GM18507 (cell line): ENCODE measurements at regions not wholly inside any gene's neighbourhood (a gene's known extent, or its start where the extent isn't known, plus 50 kb on each side); places are given as distances from the start of the nearest gene placed in this dataset.

Experiments
- DNase-seq: peaks from one replicate; pipeline ENCODE4 v3.0.0; 2011; ENCODE audit warnings: low read depth; ENCODE audit not compliant: insufficient read length; ENCODE audit errors: extremely low spot score
- FAIRE-seq: peaks from 2 replicates; lab custom pipeline; 2011; peaks lifted over from hg19 to GRCh38; lab: Jason Lieb, UNC

DNA sequence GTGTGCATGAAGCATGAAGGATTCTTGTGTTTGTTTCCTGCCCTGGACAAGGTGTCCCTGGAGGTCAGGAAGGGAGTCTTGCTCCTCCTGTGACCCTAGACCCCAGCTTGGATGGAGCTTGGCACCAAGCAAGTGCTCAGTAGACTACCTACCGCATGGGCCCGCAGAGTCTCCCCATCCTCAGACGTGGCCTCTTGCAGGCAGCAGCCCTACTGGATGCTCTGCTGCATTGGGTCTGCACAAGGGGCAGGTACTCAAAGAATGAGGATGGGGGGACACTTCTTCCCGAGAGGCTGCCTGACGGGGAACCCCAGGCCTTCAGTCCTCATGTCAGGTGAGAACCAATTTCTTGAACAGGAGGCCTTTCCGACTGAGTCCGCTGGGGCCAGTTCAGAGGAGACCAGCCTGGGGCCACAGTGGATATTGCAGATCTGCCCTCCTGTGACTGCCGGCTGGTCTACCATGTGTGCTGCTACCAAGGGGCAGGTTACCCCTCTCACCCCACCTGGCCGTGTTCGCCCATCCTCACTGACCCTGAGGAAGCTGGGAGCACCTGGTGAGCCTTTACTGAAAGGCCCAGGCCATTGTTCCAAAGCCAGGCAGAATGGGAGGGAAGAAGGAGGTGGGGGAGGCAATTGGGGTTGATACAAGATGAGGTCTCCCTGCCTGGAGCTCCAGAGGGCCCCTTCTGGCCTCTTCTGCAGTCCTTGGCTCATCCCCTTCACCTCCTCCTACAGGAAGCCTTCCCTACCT is 206.3 kb downstream of the RAB11FIP4 start:
- DNase-seq: no peak
- no peak for FAIRE-seq

DNA sequence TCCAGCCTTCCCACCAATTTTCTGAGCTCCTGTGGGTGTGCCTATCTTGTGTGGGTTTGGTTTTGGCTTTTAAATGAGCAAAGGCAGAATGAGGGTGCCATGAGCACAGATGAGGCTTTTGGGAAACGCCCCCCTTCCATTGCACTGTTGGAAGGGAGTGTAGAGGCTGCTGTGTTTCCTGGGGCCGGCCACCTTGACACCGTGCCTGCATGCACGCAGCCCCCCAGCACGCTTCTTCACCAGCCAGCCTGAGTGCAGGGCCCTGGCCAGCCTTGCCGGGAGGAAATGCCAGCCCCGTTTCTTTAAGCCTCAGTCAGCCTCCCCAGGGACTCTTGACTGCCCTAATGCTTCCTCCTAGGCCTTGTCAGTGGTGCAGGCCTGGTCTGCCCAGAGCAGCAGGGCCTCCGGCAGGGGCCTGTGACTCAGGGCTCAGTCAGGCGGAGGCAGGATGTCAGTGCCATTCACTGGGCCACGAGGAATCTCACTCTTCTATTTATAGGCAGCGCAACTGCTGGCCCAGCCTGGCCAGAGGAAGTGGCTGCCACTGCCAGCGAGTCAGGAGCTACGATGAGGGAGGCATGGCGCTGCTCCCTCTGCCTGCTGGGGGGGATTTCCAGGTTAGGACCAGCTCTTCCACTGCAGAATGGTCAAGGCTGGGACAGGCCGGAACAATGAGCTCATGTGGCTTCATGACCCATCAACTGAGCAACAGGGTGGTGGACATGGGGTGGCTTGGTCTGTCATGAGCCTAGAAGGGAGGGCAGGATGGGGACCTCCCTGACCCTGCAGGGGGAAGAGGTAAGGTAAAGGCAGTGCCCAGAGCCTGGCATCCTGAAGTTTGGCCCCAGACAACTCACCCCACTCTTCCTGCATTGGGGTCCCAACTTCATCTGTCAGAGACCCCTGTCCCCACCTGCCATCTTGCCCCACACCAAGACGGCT is 205.2 kb downstream of the RAB11FIP4 start:
- DNase-seq: peak; percentile 62
- peak; percentile 76 for FAIRE-seq

DNA sequence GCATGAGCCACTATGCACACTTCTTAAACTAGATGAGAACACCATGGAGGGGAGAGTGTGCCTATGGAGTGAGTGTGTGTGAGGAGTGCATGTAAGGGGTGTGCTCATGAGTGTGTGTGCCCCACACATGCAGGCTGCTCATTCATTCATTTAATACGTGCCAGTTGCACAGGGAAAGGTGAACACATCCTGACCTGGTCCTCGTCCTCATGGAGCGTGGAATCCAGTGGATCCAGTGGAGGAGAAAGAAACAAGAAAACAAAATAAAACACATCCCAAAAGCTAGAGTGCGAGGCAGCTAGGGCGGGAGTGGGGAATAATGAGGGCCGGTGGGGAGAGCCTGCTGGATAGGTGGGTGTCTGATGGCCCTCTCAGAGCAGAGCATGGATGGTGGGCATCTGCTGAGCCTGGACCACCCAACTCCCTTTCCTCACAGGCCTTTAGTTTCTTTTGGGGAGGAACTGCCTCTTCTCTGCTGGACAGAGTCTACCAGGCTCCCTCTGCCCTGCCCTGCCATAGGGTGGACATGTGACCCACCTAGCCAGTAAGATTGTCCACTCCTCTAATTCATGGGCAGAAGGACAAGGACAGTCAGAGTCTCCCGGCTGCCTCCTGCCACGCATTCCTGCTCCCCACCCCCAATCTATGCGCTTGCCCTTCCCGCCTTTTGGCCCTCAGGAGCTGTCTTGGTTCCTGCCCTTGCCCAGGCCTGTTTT is 204.3 kb downstream of the RAB11FIP4 start:
- no peak for DNase-seq
- FAIRE-seq: no peak

DNA sequence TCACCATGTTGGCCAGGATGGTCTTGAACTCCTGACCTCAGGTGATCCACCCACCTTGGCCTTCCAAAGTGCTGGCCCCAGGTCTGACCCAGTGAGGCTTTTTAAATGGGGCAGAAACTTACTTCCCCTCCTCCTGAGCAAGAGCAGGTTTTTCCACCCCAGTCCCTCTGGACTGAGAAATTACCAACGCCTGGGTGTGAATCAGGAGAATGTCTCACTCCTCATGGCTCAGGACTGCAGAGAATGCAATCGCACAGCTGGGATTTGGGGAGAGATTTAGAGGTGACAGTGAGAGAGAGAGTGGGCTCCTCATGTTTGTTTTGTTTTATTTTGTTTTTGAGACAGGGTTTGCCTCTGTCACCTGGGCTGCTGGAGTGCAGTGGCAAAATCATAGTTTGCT is 203.6 kb downstream of the RAB11FIP4 start:
- no peak for FAIRE-seq

DNA sequence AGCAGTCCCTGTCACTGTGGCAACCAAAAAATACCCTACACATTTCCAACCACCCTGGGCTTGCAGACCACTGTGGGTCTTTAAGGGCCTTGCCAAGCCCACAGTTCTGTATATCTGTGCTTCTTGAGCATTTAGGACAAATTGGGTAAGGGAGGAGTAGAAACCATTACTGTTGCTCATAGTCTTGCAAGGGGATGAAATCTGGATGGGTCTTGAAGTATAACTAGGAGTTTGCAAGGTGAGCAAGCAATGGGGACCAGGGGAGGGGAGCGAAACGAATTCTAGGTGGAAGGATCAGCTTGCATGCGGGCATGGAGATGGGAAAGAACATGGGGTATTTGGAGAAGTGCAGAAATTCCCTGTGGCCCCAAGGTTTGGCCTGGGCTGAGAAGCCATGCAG is 202.9 kb downstream of the RAB11FIP4 start:
- no peak for FAIRE-seq
- DNase-seq: no peak

More for the DNA sequence above, 203.6 kb downstream of the RAB11FIP4 start:
- no peak for DNase-seq

DNA sequence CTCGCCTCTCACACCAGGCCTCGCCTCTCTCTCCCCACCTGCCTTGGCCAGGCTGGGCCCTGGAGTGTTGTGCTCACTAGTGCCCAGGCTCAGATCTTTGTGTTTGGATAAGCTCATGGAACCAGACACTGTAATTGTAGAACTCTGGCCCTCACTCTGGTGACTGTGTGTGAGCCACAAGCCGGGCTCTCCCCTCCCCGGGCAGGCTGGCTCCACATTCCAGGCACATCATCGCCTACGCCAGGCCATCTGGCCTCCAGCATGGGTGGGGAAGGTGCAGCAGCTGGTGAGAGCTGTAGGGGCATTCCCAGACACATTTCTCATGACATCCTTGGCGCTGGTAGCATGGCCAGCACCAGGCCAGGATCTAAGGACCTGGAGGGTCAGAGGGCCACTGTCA is 202.3 kb downstream of the RAB11FIP4 start:
- FAIRE-seq: no peak
- DNase-seq: no peak

DNA sequence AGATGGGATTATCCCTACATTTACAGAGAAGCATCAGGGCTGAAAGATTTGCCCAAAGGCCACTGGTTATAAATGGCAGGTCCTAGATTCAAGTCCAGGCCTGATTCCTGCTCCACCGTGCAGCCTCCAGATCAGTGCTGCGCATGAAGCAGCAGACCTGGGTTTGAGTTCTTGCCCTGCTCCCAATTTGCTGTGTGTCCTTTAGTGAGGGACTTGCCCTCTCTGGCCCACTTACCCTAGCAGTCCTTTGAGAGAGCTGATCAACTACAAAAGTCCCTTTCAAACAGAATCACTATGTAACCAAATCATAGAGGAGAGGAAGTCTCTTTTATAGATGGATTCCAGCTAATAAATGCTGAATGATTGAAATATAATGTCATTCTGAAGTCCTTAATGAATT is 200.4 kb downstream of the RAB11FIP4 start:
- FAIRE-seq: no peak
- no peak for DNase-seq

DNA sequence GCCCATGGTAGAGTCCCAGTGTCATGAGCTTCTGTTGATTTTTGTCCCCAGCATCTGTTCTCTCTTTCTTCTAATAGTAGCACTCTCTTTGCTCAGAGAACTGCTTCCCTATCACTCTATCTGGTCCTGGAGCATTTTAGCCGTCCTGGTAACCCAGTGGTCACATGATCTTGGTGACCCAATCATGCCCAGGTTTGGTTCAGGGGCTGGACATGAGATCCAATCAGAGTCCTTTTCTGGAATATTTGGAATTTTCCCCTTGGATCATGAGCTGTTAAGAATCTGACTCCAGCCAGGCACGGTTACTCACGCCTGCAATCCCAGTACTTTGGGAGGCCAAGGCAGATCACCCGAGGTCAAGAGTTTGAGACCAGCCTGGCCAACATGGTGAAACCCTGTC is 197.0 kb downstream of the RAB11FIP4 start:
- FAIRE-seq (no peak), DNase-seq (no peak)

DNA sequence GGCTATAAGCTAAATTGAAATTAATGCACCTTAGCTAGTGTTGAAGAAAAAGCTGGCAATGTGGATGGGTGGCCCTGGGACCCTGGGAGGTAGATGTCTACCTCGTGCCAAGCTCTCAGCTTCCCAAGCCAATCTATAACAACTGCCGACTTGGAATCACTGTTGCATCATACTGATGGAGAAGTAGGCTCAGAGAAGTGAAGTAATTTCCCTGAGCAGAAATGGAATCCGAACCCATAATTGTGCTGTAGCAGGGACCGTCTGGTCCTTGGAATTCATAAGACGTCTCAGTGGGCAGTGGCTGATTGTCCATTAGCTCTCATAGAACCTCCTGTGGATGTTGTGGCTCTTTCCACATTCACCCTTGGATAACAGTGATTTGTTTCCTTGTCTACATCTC is 196.6 kb downstream of the RAB11FIP4 start:
- FAIRE-seq: no peak
- no peak for DNase-seq
